HepG2 (cell line): ENCODE measurements at regions not wholly inside any gene's neighbourhood (a gene's known extent, or its start where the extent isn't known, plus 50 kb on each side); places are given as distances from the start of the nearest gene placed in this dataset.

Source experiments
- ATAC-seq: fragments of 200-7000 bp; cut with Tn5 transposase; 3 replicates; pipeline ENCODE4 v1.9.1; 2020; ENCODE audit warnings: mild to moderate bottlenecking, moderate library complexity
- BruUV-seq: library from RNA; stranded (reverse); fragments of 400-500 nt; replicated peaks from 2 replicates; lab custom pipeline; 2021; lab: Mats Ljungman, UMichigan
- CTCF ChIA-PET: fragments of 300-600 bp; formaldehyde crosslinking; extraction: SDS; loops from one replicate; lab custom pipeline; 2021; ENCODE audit warnings: low total read pairs, inconsistent platforms, low intra/inter-chr PET ratio; lab: Yijun Ruan, JAX
- POLR2A ChIA-PET: fragments of 350-600 bp; sonication (Branson Sonifier 250); formaldehyde crosslinking; loops from one replicate; lab custom pipeline; 2020; ENCODE audit warnings: antibody characterized with exemption, inconsistent platforms; lab: Yijun Ruan, JAX
- DNase-seq: peaks from one replicate; pipeline ENCODE4 v3.0.0-alpha.2; 2015; ENCODE audit warnings: low spot score
- FAIRE-seq: peaks from 3 replicates; lab custom pipeline; 2011; peaks lifted over from hg19 to GRCh38; lab: Jason Lieb, UNC
- H2AFZ ChIP-seq: one replicate; pipeline ENCODE4 v1.6.1; 2011; ENCODE audit warnings: low read length, inconsistent platforms
- H3K27ac ChIP-seq: fragments of 300-600 bp; 3 replicates; pipeline ENCODE4 v1.8.0; 2011; ENCODE audit warnings: mixed run types, mild to moderate bottlenecking, mixed read lengths, low read length, inconsistent platforms; ENCODE audit not compliant: insufficient read depth; ENCODE audit errors: extremely low read length
- H3K27me3 ChIP-seq, 2 experiments: fragments of 200-600 bp in 1 of 2; 2 replicates in 1 of 2; 3 replicates in 1 of 2; pipeline versions ENCODE4 v1.6.0 to v1.8.0; 2011; ENCODE audit warnings: low read length in 2 of 2, mild to moderate bottlenecking in 2 of 2, moderate library complexity in 2 of 2, inconsistent platforms in 1 of 2; ENCODE audit not compliant: insufficient read depth in 2 of 2, control insufficient read depth in 1 of 2
- H3K36me3 ChIP-seq, 2 experiments: fragments of 200-600 bp in 1 of 2; replicated peaks in 1 of 2; 2 replicates in 1 of 2; 3 replicates in 1 of 2; pipeline versions ENCODE4 v1.5.1 to v1.8.0; 2011; ENCODE audit warnings: low read length in 2 of 2, inconsistent platforms in 1 of 2; ENCODE audit not compliant: insufficient read depth in 2 of 2, control insufficient read depth in 1 of 2
- H3K4me1 ChIP-seq: 2 replicates; pipeline ENCODE4 v1.5.1; 2012; ENCODE audit warnings: low read length, inconsistent platforms; ENCODE audit not compliant: insufficient read depth
- H3K4me2 ChIP-seq: 2 replicates; pipeline ENCODE4 v1.6.0; 2011; ENCODE audit warnings: low read depth, low read length, inconsistent platforms
- H3K4me3 ChIP-seq, 3 experiments: fragments of 200-600 bp in 1 of 3; sonication (generic), shearing (Covaris generic) in 1 of 3; replicated peaks in 1 of 3; 2 replicates each; pipeline ENCODE4 v1.5.1; 2011 to 2016; ENCODE audit warnings: low read length in 3 of 3, inconsistent platforms in 2 of 3, low read depth in 2 of 3, mild to moderate bottlenecking in 2 of 3, control low read depth in 1 of 3, mixed read lengths in 1 of 3; ENCODE audit not compliant: insufficient read depth in 1 of 3
- H3K79me2 ChIP-seq: one replicate; pipeline ENCODE4 v1.6.1; 2011; ENCODE audit warnings: low read length, inconsistent platforms; ENCODE audit not compliant: insufficient read depth
- H3K9ac ChIP-seq: 2 replicates; pipeline ENCODE4 v1.6.0; 2011; ENCODE audit warnings: mild to moderate bottlenecking, low read depth, low read length, inconsistent platforms; ENCODE audit not compliant: insufficient read depth
- H3K9me3 ChIP-seq: 2 replicates; pipeline ENCODE4 v1.5.1; 2012; ENCODE audit warnings: mild to moderate bottlenecking, low read length
- H4K20me1 ChIP-seq: 2 replicates; pipeline ENCODE4 v1.6.0; 2011; ENCODE audit warnings: inconsistent platforms, mild to moderate bottlenecking, low read length, moderate library complexity; ENCODE audit not compliant: insufficient read depth
- ATF3 ChIP-seq: sonication (generic); formaldehyde crosslinking; IDR thresholded peaks from 2 replicates; pipeline ENCODE4 v1.4.0; 2020; ENCODE audit warnings: missing genetic modification reagents
- ISX ChIP-seq: sonication (generic); formaldehyde crosslinking; conservative IDR thresholded peaks from 2 replicates; pipeline ENCODE4 v1.5.0; 2020; ENCODE audit warnings: missing genetic modification reagents
- MAZ ChIP-seq, 2 experiments: sonication (generic) in 1 of 2; formaldehyde crosslinking in 1 of 2; IDR thresholded peaks; 2 replicates each; pipeline versions ENCODE4 v1.5.0 to v1.6.1; 2012 to 2020; ENCODE audit warnings: low read depth in 2 of 2, mild to moderate bottlenecking in 2 of 2, borderline replicate concordance in 1 of 2, improper control_type of control experiment in 1 of 2, low read length in 1 of 2, missing genetic modification reagents in 1 of 2, moderate library complexity in 1 of 2
- PBX3 ChIP-seq: sonication (generic); formaldehyde crosslinking; IDR thresholded peaks from 2 replicates; pipeline ENCODE4 v1.8.1; 2023; ENCODE audit warnings: missing genetic modification reagents, inconsistent platforms, borderline replicate concordance
- THAP11 ChIP-seq: IDR thresholded peaks from 2 replicates; pipeline ENCODE4 v1.6.1; 2016; ENCODE audit warnings: missing biosample characterization, missing genetic modification reagents
- ZBTB7A ChIP-seq: sonication (generic); formaldehyde crosslinking; IDR thresholded peaks from 2 replicates; pipeline ENCODE4 v1.8.0; 2022; ENCODE audit warnings: mild to moderate bottlenecking, missing genetic modification reagents
- ZNF264 ChIP-seq: sonication (generic); formaldehyde crosslinking; IDR thresholded peaks from 2 replicates; pipeline ENCODE4 v1.4.0; 2020; ENCODE audit warnings: missing genetic modification reagents
- ZNF331 ChIP-seq: sonication (generic); formaldehyde crosslinking; IDR thresholded peaks from 2 replicates; pipeline ENCODE4 v1.4.0; 2020; ENCODE audit warnings: missing genetic modification reagents
- ZNF343 ChIP-seq: sonication (generic); formaldehyde crosslinking; IDR thresholded peaks from 2 replicates; pipeline ENCODE4 v1.4.0; 2020; ENCODE audit warnings: mild to moderate bottlenecking, missing genetic modification reagents
- ZNF512 ChIP-seq: sonication (generic); formaldehyde crosslinking; IDR thresholded peaks from 2 replicates; pipeline ENCODE4 v1.4.0; 2020; ENCODE audit warnings: mild to moderate bottlenecking, missing genetic modification reagents
- ZNF878 ChIP-seq: sonication (generic); formaldehyde crosslinking; IDR thresholded peaks from 2 replicates; pipeline ENCODE4 v1.8.1; 2023; ENCODE audit warnings: mild to moderate bottlenecking, missing genetic modification reagents, moderate library complexity
- WGBS: methylation state at CpG from one replicate; pipeline ENCODE4 v1.1.6; 2017; ENCODE audit warnings: low lambda C conversion rate; 5-methylcytosine and 5-hydroxymethylcytosine counted together
- in situ Hi-C: cut with HindIII; loops from 2 replicates; pipeline ENCODE4 v1.10.0; 2017; ENCODE audit warnings: low pct_unique_long_range_greater_than_20kb; ENCODE audit not compliant: extremely low pct_ligation_motif_present
- intact Hi-C: fragments of 100-400 bp; cut with micrococcal nuclease; formaldehyde crosslinking; loops from one replicate; pipeline ENCODE4 v1.10.0; 2022; ENCODE audit not compliant: unreplicated experiment

GRCh38 chr13:90094357-90094756, 1253.1 kb upstream of the MIR17HG start:
- H2AFZ ChIP-seq, result no peak overlapping the region
- no peak overlapping the region for H3K4me3 ChIP-seq
- H3K4me2 ChIP-seq, result no peak overlapping the region
- ChIA-PET CTCF (no interaction called here), POLR2A (no interaction called here)
- TF ChIP-seq PBX3 (CRISPR knock-in tag) (no peak), ISX (CRISPR knock-in tag) (no peak), MAZ (IDR thresholded peaks at IDR 0.05; ENCODE audit: borderline replicate concordance, low read depth, low read length) (no peak), MAZ (CRISPR knock-in tag; IDR thresholded peaks at IDR 0.05; ENCODE audit: low read depth) (no peak), ZNF264 (no peak), ATF3 (no peak), ZNF331 (no peak), ZNF512 (no peak), ZNF878 (CRISPR knock-in tag) (no peak), ZNF343 (CRISPR knock-in tag) (no peak), ZBTB7A (CRISPR knock-in tag) (no peak), THAP11 (CRISPR knock-in tag) (no peak)
- DNase-seq, result no peak
- 4% methylated on average over 2 of the region's 2 CpGs for WGBS
- no peaks in the 10 kb centered on the region for H3K36me3 ChIP-seq
- intact Hi-C loops (no loop called here), in situ Hi-C loops (no loop called here)
- no peaks in the 10 kb centered on the region for H4K20me1 ChIP-seq
- no peak for FAIRE-seq
- H3K27me3 ChIP-seq, result no peaks in the 10 kb centered on the region
- no peak for ATAC-seq
- no TSS peak for BruUV-seq
- H3K9me3 ChIP-seq, result peaks cover 30% of the 10 kb centered on the region
- no peak overlapping the region for H3K9ac ChIP-seq
- no peaks in the 10 kb centered on the region for H3K79me2 ChIP-seq
- no peak overlapping the region for H3K27ac ChIP-seq
- no peaks in the 10 kb centered on the region for H3K4me1 ChIP-seq
